Activated naive CD4-positive, alpha-beta T cell (primary cell): ENCODE measurements at regions not wholly inside any gene's neighbourhood (a gene's known extent, or its start where the extent isn't known, plus 50 kb on each side); places are given as distances from the start of the nearest gene placed in this dataset.

Source experiments
- DNase-seq, 4 experiments: peaks; one replicate each; lab custom pipeline; 2025; lab: John Stamatoyannopoulos, UW

GRCh38 chr20:4559106-4559505 lies 127.2 kb upstream of the PRNP start:
- no peak for DNase-seq

DNA sequence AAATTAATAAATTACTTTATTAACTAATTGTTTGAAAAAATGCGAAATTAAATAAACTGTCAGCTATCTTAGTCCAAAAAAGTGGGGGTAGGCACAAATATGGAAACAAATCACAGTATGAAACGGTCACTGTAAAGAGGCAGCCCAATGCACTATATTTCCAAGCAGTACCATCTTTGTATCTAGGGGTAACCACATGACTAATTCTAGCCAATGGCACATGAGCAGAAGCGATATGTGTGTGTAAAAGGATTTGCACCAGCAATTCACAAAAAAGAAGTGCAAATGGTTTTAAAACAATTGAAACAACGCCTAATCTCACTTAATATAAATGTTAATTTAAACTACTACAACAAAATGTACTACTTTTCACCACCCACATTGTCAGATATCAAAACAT lies 129.5 kb upstream of the PRNP start:
- no peak for DNase-seq

DNA sequence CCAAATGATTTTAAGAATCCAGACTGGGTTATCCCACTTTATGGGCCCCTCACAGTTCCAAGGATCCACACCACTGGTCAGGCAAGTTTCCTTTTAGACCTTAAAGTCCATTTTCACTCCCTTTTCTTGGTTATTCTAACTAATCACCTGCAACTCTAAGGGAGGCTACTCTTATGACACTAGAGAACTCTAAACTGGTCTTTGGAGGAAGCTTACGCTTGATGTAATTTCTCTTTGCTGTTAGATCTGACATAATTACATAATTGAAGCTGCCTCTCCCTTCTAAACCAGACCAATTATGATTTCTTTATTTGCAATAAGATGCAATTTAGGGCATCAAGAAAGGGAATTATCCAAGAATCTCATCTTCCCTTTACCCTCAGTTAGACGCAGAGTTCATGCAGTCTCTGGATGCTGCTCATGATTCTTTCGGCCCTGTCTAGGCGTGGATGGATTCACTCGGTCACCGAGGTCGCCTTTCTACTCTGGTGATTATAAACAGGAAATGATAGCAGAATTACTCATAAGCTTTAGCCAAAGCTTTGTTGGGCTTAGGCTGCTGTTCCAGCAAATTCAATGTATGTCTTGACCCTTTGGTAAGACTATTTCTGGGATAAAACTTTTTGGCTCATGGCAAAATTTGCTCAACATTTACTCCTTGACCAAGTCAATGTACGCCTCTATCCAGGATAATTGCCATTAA lies 130.9 kb upstream of the PRNP start:
- no peak for DNase-seq

DNA sequence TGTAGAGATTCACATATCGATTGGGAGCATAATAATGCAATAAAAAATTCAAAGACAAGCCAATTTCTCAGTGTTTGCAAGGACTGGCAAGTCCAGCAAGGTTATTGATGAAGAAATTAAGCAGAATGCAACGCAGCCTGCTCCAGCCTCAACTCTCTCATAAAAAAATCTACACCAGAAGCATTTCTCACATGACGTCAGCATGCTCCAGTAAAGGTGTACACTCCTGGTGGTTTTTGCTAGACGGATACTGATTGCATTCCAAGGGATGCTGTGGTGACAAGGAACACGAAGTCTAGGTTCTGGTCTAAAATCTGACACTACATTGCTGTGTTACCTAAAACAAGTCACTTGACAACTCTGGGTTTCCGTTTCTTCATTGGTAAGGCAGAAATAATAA lies 131.9 kb upstream of the PRNP start:
- DNase-seq: no peak

GRCh38 chr20:4552075-4552640 lies 134.1 kb upstream of the PRNP start:
- DNase-seq: no peak

DNA sequence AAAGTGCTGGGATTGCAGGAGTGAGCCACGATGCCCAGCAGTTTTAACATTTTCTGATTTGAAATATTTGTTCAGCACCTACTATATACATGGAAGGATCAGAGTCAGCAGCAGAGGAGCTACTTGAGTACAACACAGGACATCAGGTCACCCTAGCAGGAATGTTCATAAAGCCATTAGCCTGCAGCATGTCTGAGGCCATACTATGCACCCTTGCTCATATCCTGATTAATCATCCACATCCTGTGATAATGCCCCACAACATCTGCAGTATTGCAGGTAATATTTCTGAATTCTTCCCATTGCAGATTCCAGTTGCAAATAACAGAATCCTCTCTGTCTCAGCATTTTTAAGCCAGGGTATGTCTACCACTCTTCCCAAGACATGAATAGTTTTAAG lies 135.5 kb upstream of the PRNP start:
- DNase-seq: no peak

- no peak for DNase-seq
These were observed 136.5 kb upstream of the PRNP start for GRCh38 chr20:4549711-4550259.

- no peak for DNase-seq
These were observed 137.7 kb upstream of the PRNP start for GRCh38 chr20:4548552-4548951.

GRCh38 chr20:4546786-4547185 lies 139.5 kb upstream of the PRNP start:
- DNase-seq: no peak

- no peak for DNase-seq
These were observed 139.9 kb upstream of the PRNP start for GRCh38 chr20:4546342-4546741.

DNA sequence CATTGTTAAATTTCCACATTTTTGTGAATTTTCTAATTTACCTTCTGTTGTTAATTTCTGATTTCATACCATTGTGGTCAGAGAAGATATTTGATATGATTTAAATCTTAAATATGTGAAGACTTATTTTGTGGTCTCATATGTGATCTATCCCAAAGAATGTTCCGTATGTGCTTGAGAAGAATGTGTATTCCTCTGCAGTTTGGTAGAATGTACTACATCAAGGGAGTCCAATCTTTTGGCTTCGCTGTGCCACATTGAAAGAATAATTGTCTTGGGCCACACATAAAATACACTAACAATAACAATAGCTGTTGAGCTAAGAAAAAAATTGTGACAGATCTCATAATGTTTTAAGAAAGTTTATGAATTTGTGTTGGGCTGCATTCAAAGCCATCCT lies 140.7 kb upstream of the PRNP start:
- no peak for DNase-seq

DNA sequence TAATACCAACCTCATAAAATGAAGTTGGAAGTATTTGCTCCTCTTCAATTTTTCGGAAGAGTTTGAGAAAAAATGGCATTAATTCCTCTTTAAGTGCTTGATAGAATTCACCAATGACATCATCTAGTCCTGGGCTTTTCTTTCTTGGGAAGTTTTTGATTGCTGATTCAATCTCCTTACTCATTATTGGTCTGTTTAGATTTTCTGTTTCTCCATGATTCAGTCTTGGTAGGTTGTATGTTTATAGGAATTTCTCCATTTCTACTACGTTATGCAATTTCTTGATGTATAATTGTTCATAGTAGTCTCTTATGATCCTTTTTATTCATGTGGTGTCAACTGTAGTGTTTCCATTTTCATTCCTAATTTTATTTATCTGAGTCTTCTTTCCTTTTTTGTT lies 141.5 kb upstream of the PRNP start:
- no peak for DNase-seq

- no peak for DNase-seq
These were observed 144.0 kb upstream of the PRNP start for GRCh38 chr20:4542270-4542669.

DNA sequence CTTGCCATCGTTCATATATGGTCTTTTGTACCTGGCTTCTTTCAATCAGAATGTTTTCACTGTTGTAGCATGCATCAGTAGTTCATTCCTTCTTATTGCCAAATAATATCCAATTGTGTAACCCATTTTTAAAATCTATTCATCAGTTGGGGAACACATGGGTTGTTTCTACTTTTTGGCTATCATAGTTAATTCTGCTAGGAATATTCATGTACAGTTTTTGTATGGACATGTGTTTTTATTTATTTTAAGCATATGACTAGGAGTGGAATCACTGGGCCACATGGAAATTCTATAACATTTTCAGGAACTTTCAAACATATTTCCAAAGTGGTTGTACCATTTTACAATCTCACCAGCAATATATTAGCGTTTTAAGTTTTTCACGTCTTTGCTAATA lies 151.9 kb upstream of the PRNP start:
- no peak for DNase-seq

DNA sequence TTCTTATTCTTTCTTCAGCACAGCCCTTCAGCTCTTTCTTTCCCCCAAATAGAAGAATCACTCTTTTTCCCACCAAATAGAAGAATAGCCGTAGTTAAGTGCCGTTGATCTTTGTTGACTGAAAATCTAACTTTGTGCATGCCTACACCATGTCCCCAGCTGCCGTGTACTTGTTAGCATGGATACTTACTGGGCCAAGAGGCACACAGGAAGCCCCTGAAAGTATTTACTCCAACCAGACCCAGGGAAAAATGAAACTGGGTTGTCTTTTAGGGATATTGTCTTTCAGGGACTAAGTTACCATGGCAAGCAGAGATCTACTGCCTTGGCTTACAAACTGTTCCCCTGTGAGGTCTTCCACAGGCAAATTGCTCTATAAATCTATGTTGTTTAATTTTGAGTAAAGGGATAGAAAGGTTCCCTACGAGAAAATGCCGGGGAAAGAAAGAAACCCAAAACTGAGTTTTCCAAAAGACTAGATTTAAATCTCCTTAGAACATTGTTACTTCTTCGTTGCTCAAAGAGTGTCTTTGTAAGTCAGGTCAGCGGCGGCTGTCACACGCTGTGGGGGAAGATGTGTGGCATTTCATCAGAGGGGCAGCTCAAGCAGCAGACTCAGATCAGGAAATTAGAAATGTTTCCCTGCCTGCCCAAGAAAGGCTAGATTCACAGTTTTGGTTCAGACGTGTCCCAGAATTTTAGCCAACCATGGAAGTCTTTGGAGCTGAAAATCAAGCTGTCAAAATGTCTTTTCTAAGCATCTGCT lies 152.7 kb upstream of the PRNP start:
- no peak for DNase-seq

GRCh38 chr20:4532772-4533171 lies 153.5 kb upstream of the PRNP start:
- DNase-seq: no peak

DNA sequence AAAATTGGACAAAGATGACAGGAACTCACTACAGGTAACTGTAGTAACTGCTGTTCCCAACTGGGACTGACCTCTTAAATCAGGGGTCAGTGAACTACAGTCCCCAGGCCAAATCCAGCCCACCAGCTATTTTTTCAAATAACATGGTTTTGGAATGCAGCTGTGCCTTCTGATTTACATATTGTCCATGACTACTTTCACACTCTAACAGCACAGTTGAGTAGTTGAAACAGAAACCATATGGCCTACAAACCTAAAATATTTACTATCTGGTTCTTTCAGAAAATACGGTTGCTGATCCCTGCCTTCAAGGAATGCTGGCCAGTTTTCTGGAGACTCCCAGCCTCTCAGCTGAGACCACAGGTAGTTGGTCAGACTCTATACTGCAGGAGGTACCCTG lies 161.5 kb upstream of the PRNP start:
- no peak for DNase-seq

DNA sequence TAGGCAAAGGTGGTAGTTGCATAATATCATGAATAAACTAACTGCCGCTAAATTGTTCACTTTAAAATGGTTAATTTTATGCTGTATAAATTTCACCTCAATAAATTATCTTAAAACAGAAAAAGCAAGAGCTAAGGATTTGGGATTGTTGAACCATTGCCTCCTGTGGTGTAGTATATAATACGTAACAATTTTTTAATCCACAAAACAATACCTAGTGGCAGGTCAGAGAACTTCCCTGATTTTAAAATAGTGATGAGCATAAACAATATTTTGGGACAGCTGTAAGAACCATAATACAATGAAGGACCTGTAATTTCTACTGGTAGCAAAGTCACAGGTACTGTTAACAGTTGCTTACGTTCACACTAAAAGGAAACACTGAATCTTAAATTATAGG lies 161.9 kb upstream of the PRNP start:
- DNase-seq: no peak

DNA sequence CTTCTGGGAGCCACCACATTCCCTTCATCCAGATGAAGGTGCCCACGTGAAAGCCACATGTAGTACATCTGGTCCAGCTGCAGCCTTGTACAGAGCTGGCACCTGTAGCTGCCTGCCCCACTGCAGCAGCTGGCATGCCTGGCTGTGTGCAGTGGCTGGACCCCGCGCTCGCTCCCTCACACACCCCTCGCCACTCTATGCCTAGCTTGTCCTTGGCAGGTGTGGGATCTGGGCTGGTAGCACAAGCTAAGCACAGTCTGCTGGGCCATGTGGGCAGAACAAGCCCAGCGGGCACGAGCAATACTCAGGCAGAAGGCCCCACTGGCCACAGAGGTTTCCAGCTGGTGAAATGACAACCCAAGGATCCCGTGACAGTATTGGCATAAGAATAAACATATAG lies 163.9 kb upstream of the PRNP start:
- no peak for DNase-seq

DNA sequence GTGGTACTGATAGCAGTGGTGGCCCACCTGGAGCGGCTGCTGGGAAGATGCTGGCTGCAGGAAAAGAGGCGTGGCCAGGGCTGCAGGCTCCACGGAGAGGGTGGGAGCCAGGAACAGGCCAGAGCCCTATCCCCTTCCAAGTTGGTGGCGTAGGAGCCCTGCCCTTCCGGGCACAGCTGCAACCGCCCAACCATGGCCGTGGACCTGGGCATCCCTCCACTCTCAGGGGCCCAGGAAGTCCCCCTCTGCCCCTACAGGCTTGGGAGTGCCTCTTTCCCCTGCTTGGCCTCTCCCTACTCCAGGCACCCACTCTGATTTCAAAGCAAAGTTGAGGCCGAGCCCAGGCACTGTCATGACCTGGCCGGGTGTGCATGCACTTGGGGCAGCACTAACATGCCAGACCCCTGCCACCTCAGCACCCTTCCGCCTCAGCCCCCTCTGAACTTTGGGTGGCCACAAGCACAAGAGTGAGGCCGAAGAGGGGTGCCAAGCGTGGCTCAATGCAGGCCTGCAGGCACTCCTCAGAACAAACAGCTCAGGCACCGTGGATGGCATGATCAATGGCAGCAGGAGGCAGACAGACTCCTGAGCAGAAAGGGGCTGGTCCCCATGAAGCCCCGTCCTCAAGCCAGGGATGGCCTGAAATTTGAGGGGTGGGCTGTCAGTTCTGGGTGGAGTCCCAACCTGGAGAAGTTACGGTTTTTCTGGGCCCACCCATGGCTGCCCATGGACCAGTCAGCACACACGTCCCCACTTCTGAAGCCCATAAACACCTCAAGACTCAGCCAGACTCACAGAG lies 164.9 kb upstream of the PRNP start:
- no peak for DNase-seq

DNA sequence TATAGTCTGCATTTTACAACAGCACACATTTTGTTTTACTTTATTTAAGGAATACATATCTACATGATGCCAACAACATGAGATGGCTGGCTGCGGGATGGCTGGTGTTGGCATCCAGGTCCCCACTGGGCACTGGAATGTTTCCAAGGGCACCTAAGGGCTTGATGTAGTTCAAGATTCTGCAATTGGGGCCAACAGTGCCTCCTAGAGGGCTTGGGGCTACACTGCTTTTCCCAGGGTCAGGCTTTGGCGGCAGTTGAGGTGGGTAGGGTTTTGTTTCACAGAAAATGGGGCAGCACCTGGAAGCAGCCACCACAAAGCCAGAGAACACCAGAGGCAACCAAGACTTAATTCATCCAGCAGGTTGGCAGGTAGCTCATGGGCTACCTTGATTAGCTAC lies 166.7 kb upstream of the PRNP start:
- no peak for DNase-seq

DNA sequence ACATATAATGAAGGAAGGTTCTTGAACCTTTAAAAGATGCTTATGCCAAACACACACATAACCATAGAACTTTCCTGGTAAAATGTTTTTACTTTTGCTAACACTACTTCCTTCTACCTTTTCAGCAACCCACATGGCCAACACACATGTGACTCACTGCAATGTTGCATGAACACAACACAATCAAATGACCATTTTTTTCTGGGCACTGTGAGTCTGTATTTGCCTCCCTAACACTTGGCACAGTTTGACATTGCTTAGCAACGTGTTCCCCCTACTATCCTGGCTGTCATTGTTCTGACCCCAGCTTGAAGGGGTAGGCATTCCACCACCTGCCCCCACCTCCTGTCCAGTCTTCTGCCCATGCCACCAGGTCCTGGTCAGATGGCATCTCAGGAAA lies 169.4 kb upstream of the PRNP start:
- no peak for DNase-seq
